HUES6 (cell line): ENCODE measurements at regions not wholly inside any gene's neighbourhood (a gene's known extent, or its start where the extent isn't known, plus 50 kb on each side); places are given as distances from the start of the nearest gene placed in this dataset.

Source experiments
- H3K27ac ChIP-seq: 2 replicates; pipeline ENCODE4 v1.7.0; 2013; ENCODE audit warnings: low read depth, mild to moderate bottlenecking, low read length, inconsistent platforms
- H3K27me3 ChIP-seq: 2 replicates; pipeline ENCODE4 v1.6.1; 2013; ENCODE audit warnings: low read length; ENCODE audit not compliant: control insufficient read depth, insufficient read depth
- H3K36me3 ChIP-seq: 2 replicates; pipeline ENCODE4 v1.6.1; 2013; ENCODE audit warnings: low read length; ENCODE audit not compliant: control insufficient read depth, insufficient read depth
- H3K4me1 ChIP-seq: 2 replicates; pipeline ENCODE4 v1.6.1; 2013; ENCODE audit warnings: low read length; ENCODE audit not compliant: control insufficient read depth, insufficient read depth
- H3K4me3 ChIP-seq: 2 replicates; pipeline ENCODE4 v1.5.1; 2013; ENCODE audit warnings: low read depth, low read length
- H3K9ac ChIP-seq: one replicate; pipeline ENCODE4 v1.6.1; 2013; ENCODE audit warnings: mild to moderate bottlenecking, low read length
- H3K9me3 ChIP-seq: 2 replicates; pipeline ENCODE4 v1.6.1; 2013; ENCODE audit warnings: low read depth, low read length; ENCODE audit not compliant: control insufficient read depth, insufficient read depth

DNA sequence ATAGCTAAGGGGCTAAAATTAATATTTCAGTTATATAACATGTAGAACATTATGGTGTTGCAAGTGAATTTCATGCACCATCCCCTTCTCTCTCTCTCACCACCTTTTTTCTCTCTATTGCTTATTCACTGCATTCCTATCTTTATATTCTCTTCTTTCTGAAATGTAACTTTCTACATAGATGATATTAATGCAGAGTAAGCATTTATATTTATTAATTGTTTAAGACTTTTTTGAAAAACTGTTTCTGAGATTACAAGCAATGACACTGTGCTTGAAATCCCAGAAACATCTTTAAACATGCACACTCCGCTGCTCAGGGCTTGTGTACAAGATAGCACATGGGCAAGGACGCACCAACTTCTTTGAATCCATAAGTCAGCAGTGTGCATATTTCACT, 567.7 kb upstream of the SGCD start:
- H3K36me3 ChIP-seq, result no peaks in the 10 kb centered on the region
- H3K9ac ChIP-seq, result no peak overlapping the region
- peaks cover 7% of the 10 kb centered on the region; the same call in 1 of the 2 replicates for H3K9me3 ChIP-seq
- H3K4me1 ChIP-seq, result no peaks in the 10 kb centered on the region
- no peaks in the 10 kb centered on the region for H3K27me3 ChIP-seq
- H3K4me3 ChIP-seq, result no peak overlapping the region
- H3K27ac ChIP-seq, result no peak overlapping the region

DNA sequence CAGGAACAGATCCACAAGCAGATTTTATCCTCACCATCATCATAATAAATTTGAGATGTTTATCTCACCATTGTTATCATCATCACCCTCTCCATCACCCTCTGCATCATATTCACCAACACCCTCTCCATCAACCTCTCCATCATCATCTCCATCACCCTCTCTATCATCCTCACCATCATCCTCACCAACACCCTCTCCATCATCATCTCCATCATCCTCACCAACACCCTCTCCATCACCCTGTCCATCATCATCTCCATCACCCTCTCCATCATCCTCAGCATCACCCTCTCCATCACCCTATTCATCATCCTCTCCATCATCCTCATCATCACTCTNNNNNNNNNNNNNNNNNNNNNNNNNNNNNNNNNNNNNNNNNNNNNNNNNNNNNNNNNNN, 567.0 kb upstream of the SGCD start:
- Histone ChIP-seq H3K36me3 (no peaks in the 10 kb centered on the region), H3K27me3 (no peaks in the 10 kb centered on the region), H3K4me1 (no peaks in the 10 kb centered on the region), H3K27ac (no peak overlapping the region), H3K9me3 (peaks cover 7% of the 10 kb centered on the region; the same call in 1 of the 2 replicates), H3K4me3 (no peak overlapping the region), H3K9ac (no peak overlapping the region)

- Histone ChIP-seq H3K36me3 (no peaks in the 10 kb centered on the region), H3K9ac (no peak overlapping the region), H3K27me3 (no peaks in the 10 kb centered on the region), H3K4me1 (no peaks in the 10 kb centered on the region), H3K9me3 (peaks cover 7% of the 10 kb centered on the region; the same call in 1 of the 2 replicates), H3K27ac (no peak overlapping the region), H3K4me3 (no peak overlapping the region)
Observed at GRCh38 chr5:155761502-155761901, 565.5 kb upstream of the SGCD start.

- H3K9ac ChIP-seq, result no peak overlapping the region
- peaks cover 7% of the 10 kb centered on the region; the same call in 1 of the 2 replicates for H3K9me3 ChIP-seq
- no peaks in the 10 kb centered on the region for H3K4me1 ChIP-seq
- H3K36me3 ChIP-seq, result no peaks in the 10 kb centered on the region
- no peaks in the 10 kb centered on the region for H3K27me3 ChIP-seq
- H3K27ac ChIP-seq, result no peak overlapping the region
- H3K4me3 ChIP-seq, result no peak overlapping the region
Observed at GRCh38 chr5:155765715-155766114, 561.2 kb upstream of the SGCD start.

DNA sequence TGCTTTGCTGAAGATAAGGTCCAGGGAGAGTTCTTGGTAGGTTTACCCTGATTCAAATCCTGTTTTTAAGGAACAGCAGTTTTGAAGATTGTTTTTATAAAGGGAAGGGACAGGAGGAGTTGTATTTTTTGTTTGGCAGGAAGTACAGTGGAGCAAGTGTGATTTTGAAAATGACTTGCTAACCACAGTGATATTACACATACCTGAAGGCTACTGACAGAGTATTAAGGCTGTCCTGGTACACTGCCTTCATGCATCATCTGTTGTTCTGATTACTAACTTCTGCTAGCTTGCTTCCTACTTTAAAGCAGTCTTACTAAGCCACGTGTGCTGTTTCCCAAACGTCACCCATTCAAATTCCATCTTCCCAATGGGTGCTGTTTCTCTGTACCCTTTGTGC, 559.5 kb upstream of the SGCD start:
- Histone ChIP-seq H3K27me3 (no peaks in the 10 kb centered on the region), H3K9ac (no peak overlapping the region), H3K9me3 (no peaks in the 10 kb centered on the region), H3K4me1 (peaks cover 3% of the 10 kb centered on the region; the same call in 1 of the 2 replicates), H3K4me3 (no peak overlapping the region), H3K36me3 (no peaks in the 10 kb centered on the region), H3K27ac (no peak overlapping the region)

GRCh38 chr5:155768332-155768731, 558.6 kb upstream of the SGCD start:
- H3K4me3 ChIP-seq, result no peak overlapping the region
- no peaks in the 10 kb centered on the region for H3K27me3 ChIP-seq

DNA sequence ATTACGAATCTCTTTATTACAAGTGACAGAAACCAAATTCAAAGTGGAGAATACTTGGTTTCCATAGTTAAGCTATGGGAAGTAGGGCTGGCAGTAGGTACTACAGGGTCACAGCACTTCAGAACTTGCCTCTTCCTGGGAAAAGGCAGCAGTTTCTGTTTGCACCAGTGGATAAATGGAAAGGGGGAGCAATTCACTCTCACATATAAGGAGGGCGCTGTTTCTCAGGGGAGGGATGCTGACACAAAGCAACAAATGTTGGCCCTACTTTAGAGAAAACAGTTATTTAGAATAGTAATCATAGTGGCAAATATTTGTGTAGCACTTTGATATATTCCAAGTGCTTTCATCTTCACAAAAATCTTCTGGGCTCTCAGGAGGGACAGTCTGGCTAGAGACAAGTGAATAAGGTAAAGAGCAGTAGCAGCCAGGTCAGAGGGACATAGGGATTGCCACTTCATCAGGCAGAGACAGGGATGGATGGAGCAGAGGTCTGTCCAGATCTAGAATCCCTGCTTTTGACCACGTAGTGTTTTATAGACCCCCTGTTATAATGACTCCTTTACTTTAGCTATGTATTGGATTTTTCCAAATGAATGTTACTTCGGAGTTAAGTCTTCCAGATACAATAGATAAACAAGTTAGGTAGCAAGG, 554.8 kb upstream of the SGCD start:
- Histone ChIP-seq H3K27ac (no peak overlapping the region), H3K9ac (no peak overlapping the region), H3K27me3 (no peaks in the 10 kb centered on the region), H3K4me3 (no peak overlapping the region), H3K9me3 (no peaks in the 10 kb centered on the region), H3K36me3 (no peaks in the 10 kb centered on the region), H3K4me1 (peaks cover 4% of the 10 kb centered on the region; the same call in 1 of the 2 replicates)

More at GRCh38 chr5:155768332-155768731, 558.6 kb upstream of the SGCD start:
- peaks cover 4% of the 10 kb centered on the region; the same call in 1 of the 2 replicates for H3K4me1 ChIP-seq
- H3K9ac ChIP-seq, result no peak overlapping the region
- no peaks in the 10 kb centered on the region for H3K36me3 ChIP-seq
- H3K9me3 ChIP-seq, result no peaks in the 10 kb centered on the region
- no peak overlapping the region for H3K27ac ChIP-seq

DNA sequence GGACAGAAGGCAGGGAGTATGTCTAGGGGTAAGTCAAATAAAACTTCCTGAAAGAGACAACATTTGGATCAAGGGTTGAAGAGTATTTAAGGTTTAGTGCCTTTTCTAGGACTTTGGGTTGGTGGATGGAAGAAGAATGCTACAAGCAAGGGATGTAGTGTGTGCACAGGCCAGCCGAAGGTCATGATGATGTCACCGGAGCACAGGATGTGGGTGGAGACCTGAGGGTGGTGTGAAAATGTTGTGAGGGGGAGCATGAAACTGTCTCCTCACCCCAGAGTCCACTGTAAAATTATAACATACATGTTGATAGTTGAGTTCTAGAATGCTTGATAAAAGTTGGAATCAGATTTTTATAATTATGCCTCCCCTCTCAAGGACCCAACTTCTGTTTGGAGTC, 553.3 kb upstream of the SGCD start:
- no peak overlapping the region for H3K4me3 ChIP-seq
- H3K9me3 ChIP-seq, result no peaks in the 10 kb centered on the region
- no peaks in the 10 kb centered on the region for H3K36me3 ChIP-seq
- peaks cover 4% of the 10 kb centered on the region; the same call in 1 of the 2 replicates for H3K4me1 ChIP-seq
- no peaks in the 10 kb centered on the region for H3K27me3 ChIP-seq
- H3K27ac ChIP-seq, result no peak overlapping the region
- H3K9ac ChIP-seq, result no peak overlapping the region

DNA sequence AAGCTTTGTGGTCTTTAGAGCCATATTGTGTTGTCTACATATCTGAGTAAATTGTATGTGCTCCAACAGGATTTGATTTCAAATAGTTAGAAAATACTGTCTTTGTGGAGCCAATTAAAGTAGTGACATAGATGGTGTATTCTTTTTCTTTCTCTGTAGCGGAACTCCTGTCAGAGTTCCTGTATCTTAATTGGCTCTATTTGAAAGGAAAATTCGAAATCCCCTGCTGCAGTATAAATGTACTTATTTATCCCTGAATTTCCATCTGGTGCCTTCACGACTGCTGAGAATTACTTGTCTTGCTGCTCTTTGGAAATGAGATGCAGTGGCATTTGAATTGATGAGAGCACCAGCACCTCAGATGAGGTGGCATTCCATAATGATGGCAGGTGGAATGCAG, 546.7 kb upstream of the SGCD start:
- no peak overlapping the region for H3K4me3 ChIP-seq
- H3K27ac ChIP-seq, result no peak overlapping the region
- H3K27me3 ChIP-seq, result no peaks in the 10 kb centered on the region
- H3K4me1 ChIP-seq, result no peaks in the 10 kb centered on the region
- no peaks in the 10 kb centered on the region for H3K36me3 ChIP-seq
- 0 out of 2 replicates have a peak, but pooled peaks cover 2% of the 10 kb centered on the region for H3K9me3 ChIP-seq
- no peak overlapping the region for H3K9ac ChIP-seq

- H3K9me3 ChIP-seq, result 0 out of 2 replicates have a peak, but pooled peaks cover 2% of the 10 kb centered on the region
- no peak overlapping the region for H3K4me3 ChIP-seq
- H3K36me3 ChIP-seq, result no peaks in the 10 kb centered on the region
- no peaks in the 10 kb centered on the region for H3K27me3 ChIP-seq
- no peaks in the 10 kb centered on the region for H3K4me1 ChIP-seq
- no peak overlapping the region for H3K9ac ChIP-seq
- H3K27ac ChIP-seq, result no peak overlapping the region
Observed at GRCh38 chr5:155783246-155783645, 543.7 kb upstream of the SGCD start.

- no peak overlapping the region for H3K4me3 ChIP-seq
Observed at GRCh38 chr5:155783791-155784190, 543.2 kb upstream of the SGCD start.

More at GRCh38 chr5:155783791-155784190, 543.2 kb upstream of the SGCD start:
- no peak overlapping the region for H3K9ac ChIP-seq
- no peaks in the 10 kb centered on the region for H3K36me3 ChIP-seq
- H3K4me1 ChIP-seq, result no peaks in the 10 kb centered on the region
- H3K27ac ChIP-seq, result no peak overlapping the region
- 0 out of 2 replicates have a peak, but pooled peaks cover 2% of the 10 kb centered on the region for H3K9me3 ChIP-seq
- no peaks in the 10 kb centered on the region for H3K27me3 ChIP-seq
